Lower leg skin (tissue), 4 donors: ENCODE measurements at regions not wholly inside any gene's neighbourhood (a gene's known extent, or its start where the extent isn't known, plus 50 kb on each side); places are given as distances from the start of the nearest gene placed in this dataset.

Experiments
- DNase-seq, 2 donors: peaks; one replicate each; pipeline ENCODE4 v3.0.0-alpha.2; 2019; ENCODE audit warnings: low spot score in 2 of 2
- H3K4me3 ChIP-seq: fragments of 200-600 bp; sonication (generic); 2 replicates; pipeline ENCODE4 v1.5.1; 2017; ENCODE audit warnings: mild to moderate bottlenecking, low read depth; ENCODE audit not compliant: poor library complexity, severe bottlenecking
- POLR2A ChIP-seq, 2 donors: fragments of 450-650 bp; IDR thresholded peaks; one replicate each; pipeline ENCODE4 v1.6.1; 2016 to 2017; ENCODE audit warnings: antibody characterized with exemption in 2 of 2, mild to moderate bottlenecking in 1 of 2, moderate library complexity in 1 of 2
- WGBS, 2 donors: methylation state at CpG; one replicate each; pipeline ENCODE4 v1.1.5; 2018; 5-methylcytosine and 5-hydroxymethylcytosine counted together
- intact Hi-C: fragments of 100-400 bp; cut with DNase I; formaldehyde crosslinking; loops from one replicate; pipeline ENCODE4 v1.15.0; 2023; ENCODE audit warnings: low total_unique reads
- TF ChIP-seq, protein P1 (sequence below), 3 donors: fragments of 450-650 bp; IDR thresholded peaks; one replicate each; pipeline ENCODE4 v1.5.1; 2016; ENCODE audit warnings: antibody characterized with exemption in 3 of 3, mild to moderate bottlenecking in 3 of 3, moderate library complexity in 2 of 3

- intact Hi-C loops: no loop called here
- H3K4me3 ChIP-seq: no peak overlapping the region
- WGBS, 2 donors: 89 to 93% methylated on average over 1 of the region's 1 CpG
- TF ChIP-seq, protein P1, sequence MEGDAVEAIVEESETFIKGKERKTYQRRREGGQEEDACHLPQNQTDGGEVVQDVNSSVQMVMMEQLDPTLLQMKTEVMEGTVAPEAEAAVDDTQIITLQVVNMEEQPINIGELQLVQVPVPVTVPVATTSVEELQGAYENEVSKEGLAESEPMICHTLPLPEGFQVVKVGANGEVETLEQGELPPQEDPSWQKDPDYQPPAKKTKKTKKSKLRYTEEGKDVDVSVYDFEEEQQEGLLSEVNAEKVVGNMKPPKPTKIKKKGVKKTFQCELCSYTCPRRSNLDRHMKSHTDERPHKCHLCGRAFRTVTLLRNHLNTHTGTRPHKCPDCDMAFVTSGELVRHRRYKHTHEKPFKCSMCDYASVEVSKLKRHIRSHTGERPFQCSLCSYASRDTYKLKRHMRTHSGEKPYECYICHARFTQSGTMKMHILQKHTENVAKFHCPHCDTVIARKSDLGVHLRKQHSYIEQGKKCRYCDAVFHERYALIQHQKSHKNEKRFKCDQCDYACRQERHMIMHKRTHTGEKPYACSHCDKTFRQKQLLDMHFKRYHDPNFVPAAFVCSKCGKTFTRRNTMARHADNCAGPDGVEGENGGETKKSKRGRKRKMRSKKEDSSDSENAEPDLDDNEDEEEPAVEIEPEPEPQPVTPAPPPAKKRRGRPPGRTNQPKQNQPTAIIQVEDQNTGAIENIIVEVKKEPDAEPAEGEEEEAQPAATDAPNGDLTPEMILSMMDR (IDR thresholded peaks at IDR 0.05): no peak
- TF ChIP-seq POLR2A (IDR thresholded peaks at IDR 0.05): no peak
- DNase-seq: no peak
Measured at GRCh38 chr6:71391126-71391525, 102.5 kb downstream of the OGFRL1 start.

DNA sequence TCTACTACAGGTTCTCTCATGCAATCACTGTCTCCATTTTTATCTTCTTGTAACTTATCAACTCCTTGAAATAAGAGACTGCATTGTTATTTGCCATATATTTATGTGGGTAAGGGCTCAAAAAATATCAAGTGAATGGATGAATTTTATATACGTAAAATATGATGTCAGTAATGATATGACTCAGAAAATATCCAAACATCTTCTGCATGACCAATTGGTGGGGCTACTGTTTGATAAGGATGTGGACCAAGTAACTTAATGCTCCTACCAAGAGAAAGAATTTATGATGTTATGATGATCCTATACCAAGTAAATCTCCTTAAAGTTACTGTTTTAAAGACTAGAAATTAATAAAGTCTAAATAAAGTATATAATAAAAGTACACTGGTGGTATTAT is 103.7 kb downstream of the OGFRL1 start:
- no peak for TF ChIP-seq POLR2A (IDR thresholded peaks at IDR 0.05)
- TF ChIP-seq, protein P1 (IDR thresholded peaks at IDR 0.05): no peak
- H3K4me3 ChIP-seq: no peak overlapping the region
- 87 to 98% methylated on average over 1 of the region's 1 CpG for WGBS, 2 donors
- intact Hi-C loops: no loop called here
- no peak for DNase-seq

GRCh38 chr6:71393471-71393870 is 104.9 kb downstream of the OGFRL1 start:
- 52 to 69% methylated on average over 1 of the region's 1 CpG for whole genome bisulfite sequencing, 2 donors
- no peak for DNase-seq
- TF ChIP-seq, protein P1 (IDR thresholded peaks at IDR 0.05): no peak
- TF ChIP-seq POLR2A (IDR thresholded peaks at IDR 0.05): no peak
- no peak overlapping the region for H3K4me3 ChIP-seq
- intact Hi-C loops: no loop called here

DNA sequence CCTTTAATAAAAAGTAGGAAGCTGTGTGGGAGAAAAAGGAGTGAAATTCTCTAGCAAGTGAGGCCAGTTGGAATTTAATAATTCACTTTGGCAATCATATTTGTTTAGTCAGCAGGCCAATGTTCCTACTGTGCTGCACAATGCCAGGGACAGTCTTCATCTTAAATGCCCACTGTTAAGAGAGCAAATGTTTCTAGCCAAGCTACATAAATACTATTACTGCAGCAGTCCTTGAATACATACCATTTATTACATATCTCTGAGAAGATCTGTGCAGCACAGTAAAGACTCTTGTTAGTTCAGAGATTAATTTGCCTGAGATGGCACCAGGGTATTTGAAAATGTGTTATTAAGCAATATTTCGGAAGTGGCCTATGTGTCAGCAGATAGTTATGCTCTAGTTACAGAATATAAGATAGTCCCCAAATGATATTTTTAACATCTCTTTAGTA is 105.4 kb downstream of the OGFRL1 start:
- intact Hi-C loops: no loop called here
- TF ChIP-seq, protein P1 (IDR thresholded peaks at IDR 0.05): no peak
- TF ChIP-seq POLR2A (IDR thresholded peaks at IDR 0.05): no peak
- WGBS, 2 donors: 21 to 38% methylated on average over 1 of the region's 1 CpG
- no peak overlapping the region for H3K4me3 ChIP-seq
- DNase-seq: no peak

DNA sequence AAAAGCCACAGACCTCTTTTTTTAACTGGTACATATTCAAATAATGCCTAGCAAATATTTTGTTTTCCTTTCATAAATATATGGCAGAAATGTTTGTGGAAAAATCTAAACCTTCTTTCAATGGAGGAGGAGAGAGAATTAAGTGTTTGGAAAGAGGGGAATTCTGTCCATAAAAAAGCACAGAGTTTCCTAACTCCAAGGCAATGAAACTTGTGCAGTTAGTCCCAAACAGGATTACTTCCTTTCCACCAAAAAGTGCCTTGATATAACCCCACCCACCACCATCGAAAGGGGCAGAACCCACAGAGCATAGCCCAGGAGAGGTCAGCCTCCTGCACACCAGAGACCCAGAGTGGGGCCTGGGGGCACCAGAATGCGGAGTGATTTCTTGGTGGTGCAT is 106.3 kb downstream of the OGFRL1 start:
- H3K4me3 ChIP-seq: no peak overlapping the region
- 68 to 69% methylated on average over 2 of the region's 2 CpGs for WGBS, 2 donors
- intact Hi-C loops: no loop called here
- TF ChIP-seq, protein P1 (IDR thresholded peaks at IDR 0.05): no peak
- no peak for TF ChIP-seq POLR2A (IDR thresholded peaks at IDR 0.05)
- DNase-seq: no peak

- no peak for DNase-seq
Measured at GRCh38 chr6:71395731-71396409, 107.3 kb downstream of the OGFRL1 start.

More at GRCh38 chr6:71395731-71396409, 107.3 kb downstream of the OGFRL1 start:
- 48 to 65% methylated on average over 3 of the region's 3 CpGs for WGBS, 2 donors
- intact Hi-C loops: no loop called here
- no peak overlapping the region for H3K4me3 ChIP-seq
- TF ChIP-seq, protein P1 (IDR thresholded peaks at IDR 0.05): no peak
- TF ChIP-seq POLR2A (IDR thresholded peaks at IDR 0.05): no peak
